ENCODE measurements at regions not wholly inside any gene's neighbourhood (a gene's known extent, or its start where the extent isn't known, plus 50 kb on each side); places are given as distances from the start of the nearest gene placed in this dataset.

- Histone ChIP-seq H3K4me2 (no peak overlapping the region), H3K4me1 (no peaks in the 10 kb centered on the region), H3K9me3 (no peaks in the 10 kb centered on the region), H3K4me3 (no peak overlapping the region), H3K27ac (no peak overlapping the region)
- ChIA-PET POLR2A (no interaction called here), CTCF (no interaction called here)
- FAIRE-seq: no peak
- TF ChIP-seq FOSL2 (IDR thresholded peaks at IDR 0.05) (no peak), FOSL2 (CRISPR knock-in tag; IDR thresholded peaks at IDR 0.05) (no peak)
- ATAC-seq: no peak
- DNase-seq (ENCODE audit: low read depth in 1 of 2, low spot score in 1 of 2): no peak
- 81% methylated on average over 2 of the region's 2 CpGs for WGBS (ENCODE audit: missing lambda C conversion rate)
Measured at GRCh38 chr6:22926790-22927354, 357.5 kb downstream of the HDGFL1 start.

GRCh38 chr6:22928775-22929174, 359.4 kb downstream of the HDGFL1 start:
- no peak for ATAC-seq
- Histone ChIP-seq H3K27ac (no peak overlapping the region), H3K4me2 (no peak overlapping the region), H3K4me1 (no peaks in the 10 kb centered on the region), H3K4me3 (no peak overlapping the region), H3K9me3 (no peaks in the 10 kb centered on the region)
- POLR2A ChIA-PET: no interaction called here
- CTCF ChIA-PET: no interaction called here
- DNase-seq (ENCODE audit: low read depth in 1 of 2, low spot score in 1 of 2): no peak
- TF ChIP-seq MAZ (IDR thresholded peaks at IDR 0.05; ENCODE audit: borderline replicate concordance, low read depth, low read length): no peak
- TF ChIP-seq EHMT2 (IDR thresholded peaks at IDR 0.05; ENCODE audit: low read depth): no peak
- no peak for TF ChIP-seq ZFP36 (IDR thresholded peaks at IDR 0.05; ENCODE audit: borderline replicate concordance, partially characterized antibody)
- TF ChIP-seq BCL3 (IDR thresholded peaks at IDR 0.05): no peak
- no peak for TF ChIP-seq ESRRA (IDR thresholded peaks at IDR 0.05; ENCODE audit: borderline replicate concordance, low read length)
- no peak for TF ChIP-seq ZNF302 (CRISPR knock-in tag; IDR thresholded peaks at IDR 0.05)
- TF ChIP-seq CTCF (IDR thresholded peaks at IDR 0.05): no peak
- TF ChIP-seq FOXS1 (CRISPR knock-in tag; IDR thresholded peaks at IDR 0.05): no peak
- no peak for TF ChIP-seq CHD4 (IDR thresholded peaks at IDR 0.05; ENCODE audit: borderline replicate concordance)
- TF ChIP-seq RFX5 (IDR thresholded peaks at IDR 0.05): no peak
- TF ChIP-seq RARB (CRISPR knock-in tag; IDR thresholded peaks at IDR 0.05): no peak
- no peak for TF ChIP-seq TFCP2L1 (CRISPR knock-in tag; IDR thresholded peaks at IDR 0.05)
- TF ChIP-seq GATA3 (IDR thresholded peaks at IDR 0.05; ENCODE audit: borderline replicate concordance): no peak
- no peak for TF ChIP-seq HDAC2 (IDR thresholded peaks at IDR 0.05)
- no peak for TF ChIP-seq ZSCAN20 (CRISPR knock-in tag; IDR thresholded peaks at IDR 0.05)
- TF ChIP-seq RNF2 (IDR thresholded peaks at IDR 0.05; ENCODE audit: borderline replicate concordance, low read depth): no peak
- no peak for TF ChIP-seq PBX3 (IDR thresholded peaks at IDR 0.05)
- no peak for TF ChIP-seq ATOH8 (CRISPR knock-in tag; IDR thresholded peaks at IDR 0.05; ENCODE audit: low read depth)
- 84% methylated on average over 2 of the region's 2 CpGs for WGBS (ENCODE audit: missing lambda C conversion rate)
- FAIRE-seq: no peak

Data from A549 (cell line).